Neural cell (in vitro differentiated cells): ENCODE measurements at regions not wholly inside any gene's neighbourhood (a gene's known extent, or its start where the extent isn't known, plus 50 kb on each side); places are given as distances from the start of the nearest gene placed in this dataset.

Experiments
- H2AFZ ChIP-seq: fragments of 200-600, 300-800 bp; sonication (generic), shearing (Covaris generic); 2 replicates; pipeline ENCODE4 v1.6.0; 2014; ENCODE audit warnings: low read depth, mild to moderate bottlenecking, antibody characterized with exemption, low read length, moderate library complexity
- H3F3A ChIP-seq: fragments of 200-600 bp; shearing (Covaris generic); 2 replicates; pipeline ENCODE4 v1.6.1; 2016; ENCODE audit warnings: mild to moderate bottlenecking, moderate library complexity, mixed read lengths, antibody characterized with exemption, low read length; ENCODE audit not compliant: insufficient read depth, poor library complexity, severe bottlenecking
- H3K27ac ChIP-seq: fragments of 200-600, 300-800 bp; sonication (generic), shearing (Covaris generic); 2 replicates; pipeline ENCODE4 v1.5.1; 2014; ENCODE audit warnings: mild to moderate bottlenecking, low read length, moderate library complexity
- H3K27me3 ChIP-seq: fragments of 300-800, 200-600 bp; sonication (generic), shearing (Covaris generic); 2 replicates; pipeline ENCODE4 v1.6.0; 2014; ENCODE audit warnings: mild to moderate bottlenecking, low read depth, low read length, moderate library complexity; ENCODE audit not compliant: insufficient read depth
- H3K36me3 ChIP-seq: fragments of 300-800, 200-600 bp; sonication (generic), shearing (Covaris generic); 2 replicates; pipeline ENCODE4 v1.5.1; 2014; ENCODE audit warnings: mild to moderate bottlenecking, antibody characterized with exemption, low read length, moderate library complexity; ENCODE audit not compliant: insufficient read depth
- H3K4me2 ChIP-seq: fragments of 300-800, 200-600 bp; sonication (generic), shearing (Covaris generic); 2 replicates; pipeline ENCODE4 v1.6.0; 2014; ENCODE audit warnings: mild to moderate bottlenecking, low read length
- H3K4me3 ChIP-seq: fragments of 300-800, 200-600 bp; sonication (generic), shearing (Covaris generic); 2 replicates; pipeline ENCODE4 v1.5.1; 2014; ENCODE audit warnings: mild to moderate bottlenecking, low read length, moderate library complexity
- H3K79me2 ChIP-seq: fragments of 200-600 bp; shearing (Covaris generic); replicated peaks from 2 replicates; pipeline ENCODE4 v1.6.0; 2014; ENCODE audit warnings: mild to moderate bottlenecking, low read length, moderate library complexity; ENCODE audit not compliant: insufficient read depth
- H3K9ac ChIP-seq: fragments of 300-800, 200-600 bp; sonication (generic), shearing (Covaris generic); 2 replicates; pipeline ENCODE4 v1.6.1; 2016; ENCODE audit warnings: mild to moderate bottlenecking, low read length, mixed read lengths
- H3K9me2 ChIP-seq: fragments of 200-600 bp; shearing (Covaris generic); 2 replicates; pipeline ENCODE4 v1.6.1; 2016; ENCODE audit warnings: mild to moderate bottlenecking, low read length, mixed read lengths; ENCODE audit not compliant: insufficient read depth
- H3K9me3 ChIP-seq: fragments of 200-600, 300-800 bp; sonication (generic), shearing (Covaris generic); 2 replicates; pipeline ENCODE4 v1.6.1; 2016; ENCODE audit warnings: mild to moderate bottlenecking, mixed run types, low read length, moderate library complexity, mixed read lengths
- H4K20me1 ChIP-seq: fragments of 200-600 bp; shearing (Covaris generic); 2 replicates; pipeline ENCODE4 v1.6.1; 2016; ENCODE audit warnings: mild to moderate bottlenecking, mixed run types; ENCODE audit not compliant: insufficient read depth
- CTCF ChIP-seq: fragments of 450-650 bp; IDR thresholded peaks from 2 replicates; pipeline ENCODE4 v1.5.1; 2014; ENCODE audit warnings: antibody characterized with exemption, mild to moderate bottlenecking, moderate library complexity; ENCODE audit not compliant: poor library complexity, severe bottlenecking
- EP300 ChIP-seq: fragments of 450-650 bp; conservative IDR thresholded peaks from 2 replicates; pipeline ENCODE4 v1.6.1; 2014; ENCODE audit warnings: antibody characterized with exemption, mild to moderate bottlenecking, moderate library complexity; ENCODE audit not compliant: poor library complexity, severe bottlenecking
- EZH2 ChIP-seq: fragments of 200-600, 300-800 bp; shearing (Covaris generic), sonication (generic); IDR thresholded peaks from 2 replicates; pipeline ENCODE4 v1.6.1; 2014; ENCODE audit warnings: antibody characterized with exemption, low read length, borderline replicate concordance, mild to moderate bottlenecking; ENCODE audit not compliant: insufficient read depth, poor library complexity, severe bottlenecking
- MXI1 ChIP-seq: fragments of 450-650 bp; conservative IDR thresholded peaks from 2 replicates; pipeline ENCODE4 v1.6.1; 2014; ENCODE audit warnings: antibody characterized with exemption, mild to moderate bottlenecking; ENCODE audit not compliant: poor library complexity, severe bottlenecking
- POLR2AphosphoS5 ChIP-seq: IDR thresholded peaks from 2 replicates; pipeline ENCODE4 v1.6.1; 2012
- RAD21 ChIP-seq: fragments of 450-650 bp; conservative IDR thresholded peaks from 2 replicates; pipeline ENCODE4 v1.6.1; 2014; ENCODE audit warnings: antibody characterized with exemption, mild to moderate bottlenecking, moderate library complexity
- REST ChIP-seq: IDR thresholded peaks from 2 replicates; pipeline ENCODE4 v1.6.1; 2012; ENCODE audit warnings: borderline replicate concordance
- SMC3 ChIP-seq: fragments of 450-650 bp; conservative IDR thresholded peaks from 2 replicates; pipeline ENCODE4 v1.6.1; 2014; ENCODE audit warnings: antibody characterized with exemption, mild to moderate bottlenecking, moderate library complexity; ENCODE audit not compliant: poor library complexity
- TAF1 ChIP-seq: IDR thresholded peaks from 2 replicates; pipeline ENCODE4 v1.6.1; 2012; ENCODE audit warnings: low read depth

GRCh38 chr5:159640446-159640845 is 275.8 kb upstream of the ADRA1B start:
- no peak overlapping the region for H3K4me2 ChIP-seq
- no peaks in the 10 kb centered on the region for H3K79me2 ChIP-seq
- no peak overlapping the region for H3K9ac ChIP-seq
- H3K27me3 ChIP-seq = no peaks in the 10 kb centered on the region
- H3F3A ChIP-seq = no peaks in the 10 kb centered on the region
- H3K4me3 ChIP-seq = no peak overlapping the region
- no peaks in the 10 kb centered on the region for H3K9me2 ChIP-seq
- H3K27ac ChIP-seq = no peak overlapping the region
- no peaks in the 10 kb centered on the region for H3K9me3 ChIP-seq
- no peak for TF ChIP-seq RAD21
- TF ChIP-seq REST = no peak
- TF ChIP-seq EP300 = no peak
- no peak for TF ChIP-seq POLR2AphosphoS5
- no peak for TF ChIP-seq TAF1
- no peak for TF ChIP-seq SMC3
- TF ChIP-seq EZH2 = no peak
- TF ChIP-seq MXI1 = no peak
- TF ChIP-seq CTCF = no peak
- no peaks in the 10 kb centered on the region for H4K20me1 ChIP-seq
- H2AFZ ChIP-seq = no peak overlapping the region
- no peaks in the 10 kb centered on the region for H3K36me3 ChIP-seq

GRCh38 chr5:159640921-159641320 is 275.4 kb upstream of the ADRA1B start:
- no peak overlapping the region for H3K27ac ChIP-seq
- no peak overlapping the region for H3K4me2 ChIP-seq
- H2AFZ ChIP-seq = no peak overlapping the region
- H3K27me3 ChIP-seq = no peaks in the 10 kb centered on the region
- TF ChIP-seq TAF1 (no peak), REST (no peak), EZH2 (no peak), SMC3 (no peak), CTCF (no peak), POLR2AphosphoS5 (no peak), EP300 (no peak), RAD21 (no peak), MXI1 (no peak)
- H3K9ac ChIP-seq = no peak overlapping the region
- H3K9me3 ChIP-seq = no peaks in the 10 kb centered on the region
- H3K36me3 ChIP-seq = no peaks in the 10 kb centered on the region
- H3K4me3 ChIP-seq = no peak overlapping the region
- no peaks in the 10 kb centered on the region for H3K9me2 ChIP-seq
- no peaks in the 10 kb centered on the region for H3F3A ChIP-seq
- no peaks in the 10 kb centered on the region for H4K20me1 ChIP-seq
- H3K79me2 ChIP-seq = no peaks in the 10 kb centered on the region
